ENCODE measurements at regions not wholly inside any gene's neighbourhood (a gene's known extent, or its start where the extent isn't known, plus 50 kb on each side); places are given as distances from the start of the nearest gene placed in this dataset.

- TF ChIP-seq EP300 (IDR thresholded peaks at IDR 0.05; ENCODE audit: borderline replicate concordance) (no peak), TCF12 (IDR thresholded peaks at IDR 0.05; ENCODE audit: low read depth) (no peak), FOXM1 (IDR thresholded peaks at IDR 0.05; ENCODE audit: borderline replicate concordance, low read depth) (no peak), CREB1 (IDR thresholded peaks at IDR 0.05; ENCODE audit: low read depth) (no peak), EGR1 (IDR thresholded peaks at IDR 0.05) (no peak), CEBPB (IDR thresholded peaks at IDR 0.05) (no peak), TAF1 (IDR thresholded peaks at IDR 0.05; ENCODE audit: low read depth) (no peak), YY1 (IDR thresholded peaks at IDR 0.05; ENCODE audit: low read depth) (no peak), ZBTB7A (IDR thresholded peaks at IDR 0.05; ENCODE audit: low read depth) (no peak), NFIC (IDR thresholded peaks at IDR 0.05) (no peak), MAX (IDR thresholded peaks at IDR 0.05) (no peak), USF1 (IDR thresholded peaks at IDR 0.05) (no peak), REST (IDR thresholded peaks at IDR 0.05; ENCODE audit: low read depth) (no peak), TEAD4 (IDR thresholded peaks at IDR 0.05) (no peak), RAD21 (IDR thresholded peaks at IDR 0.05; ENCODE audit: low read depth) (no peak)
Observed at GRCh38 chr11:115699326-115699725, 195.1 kb upstream of the CADM1 start.

- no peak for TF ChIP-seq EP300 (IDR thresholded peaks at IDR 0.05; ENCODE audit: borderline replicate concordance)
- no peak for TF ChIP-seq FOXM1 (IDR thresholded peaks at IDR 0.05; ENCODE audit: borderline replicate concordance, low read depth)
- TF ChIP-seq CREB1 (IDR thresholded peaks at IDR 0.05; ENCODE audit: low read depth) = no peak
- no peak for TF ChIP-seq MAX (IDR thresholded peaks at IDR 0.05)
- no peak for TF ChIP-seq YY1 (IDR thresholded peaks at IDR 0.05; ENCODE audit: low read depth)
- no peak for TF ChIP-seq EGR1 (IDR thresholded peaks at IDR 0.05)
- TF ChIP-seq TCF12 (IDR thresholded peaks at IDR 0.05; ENCODE audit: low read depth) = no peak
- TF ChIP-seq CEBPB (IDR thresholded peaks at IDR 0.05) = no peak
- no peak for TF ChIP-seq REST (IDR thresholded peaks at IDR 0.05; ENCODE audit: low read depth)
- TF ChIP-seq TAF1 (IDR thresholded peaks at IDR 0.05; ENCODE audit: low read depth) = no peak
- no peak for TF ChIP-seq RAD21 (IDR thresholded peaks at IDR 0.05; ENCODE audit: low read depth)
- no peak for TF ChIP-seq NFIC (IDR thresholded peaks at IDR 0.05)
- no peak for TF ChIP-seq USF1 (IDR thresholded peaks at IDR 0.05)
- TF ChIP-seq TEAD4 (IDR thresholded peaks at IDR 0.05) = no peak
- TF ChIP-seq ZBTB7A (IDR thresholded peaks at IDR 0.05; ENCODE audit: low read depth) = no peak
Observed at GRCh38 chr11:115698243-115698642, 194.0 kb upstream of the CADM1 start.

GRCh38 chr11:115696563-115696962, 192.3 kb upstream of the CADM1 start:
- TF ChIP-seq TEAD4 (IDR thresholded peaks at IDR 0.05) (no peak), MAX (IDR thresholded peaks at IDR 0.05) (no peak)

- TF ChIP-seq ZBTB7A (IDR thresholded peaks at IDR 0.05; ENCODE audit: low read depth) (no peak), EGR1 (IDR thresholded peaks at IDR 0.05) (no peak), CEBPB (IDR thresholded peaks at IDR 0.05) (no peak), USF1 (IDR thresholded peaks at IDR 0.05) (no peak), RAD21 (IDR thresholded peaks at IDR 0.05; ENCODE audit: low read depth) (no peak), TAF1 (IDR thresholded peaks at IDR 0.05; ENCODE audit: low read depth) (no peak), TCF12 (IDR thresholded peaks at IDR 0.05; ENCODE audit: low read depth) (no peak), REST (IDR thresholded peaks at IDR 0.05; ENCODE audit: low read depth) (no peak), TEAD4 (IDR thresholded peaks at IDR 0.05) (no peak), CREB1 (IDR thresholded peaks at IDR 0.05; ENCODE audit: low read depth) (no peak), NFIC (IDR thresholded peaks at IDR 0.05) (no peak), EP300 (IDR thresholded peaks at IDR 0.05; ENCODE audit: borderline replicate concordance) (no peak), FOXM1 (IDR thresholded peaks at IDR 0.05; ENCODE audit: borderline replicate concordance, low read depth) (no peak), MAX (IDR thresholded peaks at IDR 0.05) (no peak), YY1 (IDR thresholded peaks at IDR 0.05; ENCODE audit: low read depth) (no peak)
Observed at GRCh38 chr11:115695677-115696364, 191.6 kb upstream of the CADM1 start.

Data from Ishikawa (cell line).